OCI-LY7 (cell line): ENCODE measurements at regions not wholly inside any gene's neighbourhood (a gene's known extent, or its start where the extent isn't known, plus 50 kb on each side); places are given as distances from the start of the nearest gene placed in this dataset.

Experiments
- BruUV-seq: library from RNA; stranded (reverse); fragments of 400-500 nt; replicated peaks from 2 replicates; lab custom pipeline; 2021; lab: Mats Ljungman, UMichigan
- CTCF ChIA-PET: fragments of 300-600 bp; sonication (Branson Sonifier 250); formaldehyde crosslinking; loops from one replicate; lab custom pipeline; 2022; ENCODE audit warnings: antibody characterized with exemption; ENCODE audit not compliant: unreplicated experiment; lab: Charles Lee
- POLR2A ChIA-PET: fragments of 300-600 bp; sonication (Branson Sonifier 250); formaldehyde crosslinking; loops from one replicate; lab custom pipeline; 2022; ENCODE audit warnings: antibody characterized with exemption; lab: Charles Lee
- DNase-seq: peaks from one replicate; pipeline ENCODE4 v3.0.0-alpha.2; 2015; ENCODE audit warnings: low spot score
- H2AFZ ChIP-seq: fragments of 200-600 bp; sonication (generic), shearing (Covaris generic); 2 replicates; pipeline ENCODE4 v1.6.1; 2014; ENCODE audit warnings: mild to moderate bottlenecking, antibody characterized with exemption, low read length, moderate library complexity
- H3K27ac ChIP-seq: fragments of 200-600 bp; sonication (generic); 2 replicates; pipeline ENCODE4 v1.5.1; 2014; ENCODE audit warnings: mixed run types, low read depth, mild to moderate bottlenecking, moderate library complexity, low read length, inconsistent platforms; ENCODE audit not compliant: poor library complexity, severe bottlenecking
- H3K36me3 ChIP-seq: fragments of 200-600 bp; sonication (generic); 2 replicates; pipeline ENCODE4 v1.6.1; 2014; ENCODE audit warnings: mild to moderate bottlenecking, antibody characterized with exemption, low read length, moderate library complexity, mixed read lengths; ENCODE audit not compliant: insufficient read depth
- H3K4me1 ChIP-seq: fragments of 200-600 bp; sonication (generic); 2 replicates; pipeline ENCODE4 v1.5.1; 2014; ENCODE audit warnings: mild to moderate bottlenecking, low read length; ENCODE audit not compliant: insufficient read depth, poor library complexity, severe bottlenecking
- H3K4me2 ChIP-seq: fragments of 200-600 bp; sonication (generic); 2 replicates; pipeline ENCODE4 v1.6.1; 2014; ENCODE audit warnings: mild to moderate bottlenecking, low read length
- H3K4me3 ChIP-seq: fragments of 200-600 bp; sonication (generic); 2 replicates; pipeline ENCODE4 v1.5.1; 2014; ENCODE audit warnings: mild to moderate bottlenecking, low read depth, low read length; ENCODE audit not compliant: poor library complexity, severe bottlenecking
- H3K79me2 ChIP-seq: fragments of 200-600 bp; sonication (generic); 2 replicates; pipeline ENCODE4 v1.6.1; 2016; ENCODE audit warnings: low read depth, mild to moderate bottlenecking, low read length, moderate library complexity, mixed read lengths; ENCODE audit not compliant: insufficient read depth
- H3K9me2 ChIP-seq: fragments of 200-600 bp; sonication (generic); 2 replicates; pipeline ENCODE4 v1.6.1; 2016; ENCODE audit warnings: mild to moderate bottlenecking, low read length, mixed read lengths; ENCODE audit not compliant: insufficient read depth
- H3K9me3 ChIP-seq: fragments of 200-600 bp; sonication (generic); 2 replicates; pipeline ENCODE4 v1.6.1; 2014; ENCODE audit warnings: mild to moderate bottlenecking, mixed run types, low read length, mixed read lengths
- H4K20me1 ChIP-seq: fragments of 200-600 bp; sonication (generic); 2 replicates; pipeline ENCODE4 v1.6.1; 2014; ENCODE audit warnings: mild to moderate bottlenecking, antibody characterized with exemption, low read length, moderate library complexity, mixed read lengths; ENCODE audit not compliant: insufficient read depth
- CTCF ChIP-seq: fragments of 200-600 bp; sonication (generic); conservative IDR thresholded peaks from 2 replicates; pipeline ENCODE4 v1.5.1; 2014; ENCODE audit warnings: mild to moderate bottlenecking, antibody characterized with exemption, low read length, moderate library complexity, mixed read lengths
- EZH2phosphoT487 ChIP-seq: fragments of 200-600 bp; sonication (generic); IDR thresholded peaks from 2 replicates; pipeline ENCODE4 v1.6.1; 2018; ENCODE audit warnings: low read depth, borderline replicate concordance, mild to moderate bottlenecking, mixed run types, antibody characterized with exemption, low read length, moderate library complexity, mixed read lengths
- intact Hi-C: fragments of 100-400 bp; cut with micrococcal nuclease; formaldehyde crosslinking; loops from one replicate; pipeline ENCODE4 v1.10.0; 2022; ENCODE audit not compliant: unreplicated experiment

GRCh38 chr16:61295311-61295710 lies 740.9 kb downstream of the CDH8 start:
- Histone ChIP-seq H2AFZ (no peak overlapping the region), H3K9me3 (no peaks in the 10 kb centered on the region), H4K20me1 (no peaks in the 10 kb centered on the region), H3K4me2 (no peak overlapping the region), H3K27ac (no peak overlapping the region), H3K79me2 (no peaks in the 10 kb centered on the region), H3K36me3 (no peaks in the 10 kb centered on the region), H3K4me1 (no peaks in the 10 kb centered on the region), H3K9me2 (no peaks in the 10 kb centered on the region), H3K4me3 (no peak overlapping the region)
- TF ChIP-seq CTCF (no peak), EZH2phosphoT487 (no peak)
- intact Hi-C loops, result no loop called here
- ChIA-PET CTCF (no interaction called here), POLR2A (no interaction called here)
- no TSS peak for BruUV-seq
- no peak for DNase-seq

- intact Hi-C loops, result no loop called here
- H4K20me1 ChIP-seq, result no peaks in the 10 kb centered on the region
- H3K27ac ChIP-seq, result no peak overlapping the region
- ChIA-PET CTCF (no interaction called here), POLR2A (interaction anchor here (0.7 kb wide), 1 partner anchor 1292 kb away, joined by 4 read pairs; no protein-coding TSS in a partner anchor)
- no peaks in the 10 kb centered on the region for H3K9me2 ChIP-seq
- H3K9me3 ChIP-seq, result no peaks in the 10 kb centered on the region
- no TSS peak for BruUV-seq
- no peaks in the 10 kb centered on the region for H3K79me2 ChIP-seq
- no peaks in the 10 kb centered on the region for H3K36me3 ChIP-seq
- no peak overlapping the region for H3K4me3 ChIP-seq
- no peak overlapping the region for H2AFZ ChIP-seq
- DNase-seq, result no peak
- no peak overlapping the region for H3K4me2 ChIP-seq
- no peaks in the 10 kb centered on the region for H3K4me1 ChIP-seq
- TF ChIP-seq EZH2phosphoT487 (no peak), CTCF (no peak)
Observed at GRCh38 chr16:61289141-61289540, 747.1 kb downstream of the CDH8 start.

- CTCF ChIA-PET, result no interaction called here
- no peaks in the 10 kb centered on the region for H3K9me3 ChIP-seq
- DNase-seq, result no peak
- H3K9me2 ChIP-seq, result no peaks in the 10 kb centered on the region
- no peak overlapping the region for H3K27ac ChIP-seq
- BruUV-seq, result no TSS peak
- no peak overlapping the region for H3K4me2 ChIP-seq
- no peaks in the 10 kb centered on the region for H3K4me1 ChIP-seq
- H3K36me3 ChIP-seq, result no peaks in the 10 kb centered on the region
- POLR2A ChIA-PET, result interaction anchor here (0.6 kb wide), 1 partner anchor 209 kb away, joined by 3 read pairs; no protein-coding TSS in a partner anchor
- intact Hi-C loops, result no loop called here
- no peaks in the 10 kb centered on the region for H3K79me2 ChIP-seq
- H3K4me3 ChIP-seq, result no peak overlapping the region
- H2AFZ ChIP-seq, result no peak overlapping the region
- no peak for TF ChIP-seq EZH2phosphoT487
- TF ChIP-seq CTCF, result no peak
- H4K20me1 ChIP-seq, result no peaks in the 10 kb centered on the region
Observed at GRCh38 chr16:61277849-61278248, 758.4 kb downstream of the CDH8 start.
